ENCODE measurements at regions not wholly inside any gene's neighbourhood (a gene's known extent, or its start where the extent isn't known, plus 50 kb on each side); places are given as distances from the start of the nearest gene placed in this dataset.

DNA sequence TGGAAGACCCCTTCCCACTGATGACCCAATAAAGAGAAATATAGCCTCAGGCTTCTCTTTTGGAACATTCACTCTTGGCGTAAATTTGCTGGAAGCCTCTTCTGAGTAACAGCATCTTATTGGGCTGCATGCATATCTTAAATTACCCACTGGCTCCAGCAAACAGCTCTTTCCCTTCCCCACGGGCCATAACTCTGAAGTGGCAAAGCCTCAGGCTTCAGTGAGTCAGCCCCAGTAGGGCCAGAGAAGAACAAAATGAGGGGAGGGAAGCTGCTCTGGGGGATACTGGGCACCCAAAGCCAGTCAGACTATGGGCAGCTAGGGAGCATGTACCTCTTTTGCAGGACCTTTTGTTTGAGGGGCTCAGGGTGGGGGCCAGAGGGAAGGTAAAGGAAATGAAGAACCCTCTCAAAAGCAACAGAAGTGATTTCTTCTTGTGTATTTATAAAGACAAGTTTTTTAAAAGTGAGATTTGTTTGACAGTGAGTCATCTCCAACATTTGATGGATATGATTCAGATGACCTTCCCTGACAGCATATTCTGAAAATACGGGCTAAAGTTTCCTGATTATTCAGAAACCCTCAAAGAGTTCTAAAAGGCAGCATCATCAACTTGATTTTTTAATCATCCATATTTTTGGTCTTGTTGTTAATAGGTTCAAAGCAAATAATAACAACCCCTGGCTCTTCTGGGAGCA is 203.4 kb downstream of the KIF18A start:
- DNase-seq = no peak

- DNase-seq = no peak
These were observed 202.8 kb upstream of the BDNF start for GRCh38 chr11:27902981-27903624.

DNA sequence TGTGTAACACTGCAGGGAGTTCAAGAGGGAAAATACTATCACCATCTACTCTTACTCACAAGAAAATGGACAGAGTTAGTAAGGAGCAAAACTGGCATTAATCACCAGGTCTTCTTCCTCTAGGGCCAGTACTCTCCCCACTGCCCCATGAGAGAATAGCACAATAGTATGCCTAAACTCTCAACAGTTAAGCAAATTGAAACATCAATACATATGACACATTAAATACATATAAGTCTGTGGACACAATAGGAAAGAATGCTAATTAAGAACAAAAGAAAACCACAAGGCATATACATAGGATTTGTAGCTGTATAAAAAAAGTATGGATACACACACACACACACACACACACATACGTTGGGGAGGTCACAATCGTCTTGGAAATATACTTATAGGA is 197.9 kb upstream of the BDNF start:
- DNase-seq = no peak

- no peak for DNase-seq
These were observed 195.8 kb upstream of the BDNF start for GRCh38 chr11:27896096-27896495.

DNA sequence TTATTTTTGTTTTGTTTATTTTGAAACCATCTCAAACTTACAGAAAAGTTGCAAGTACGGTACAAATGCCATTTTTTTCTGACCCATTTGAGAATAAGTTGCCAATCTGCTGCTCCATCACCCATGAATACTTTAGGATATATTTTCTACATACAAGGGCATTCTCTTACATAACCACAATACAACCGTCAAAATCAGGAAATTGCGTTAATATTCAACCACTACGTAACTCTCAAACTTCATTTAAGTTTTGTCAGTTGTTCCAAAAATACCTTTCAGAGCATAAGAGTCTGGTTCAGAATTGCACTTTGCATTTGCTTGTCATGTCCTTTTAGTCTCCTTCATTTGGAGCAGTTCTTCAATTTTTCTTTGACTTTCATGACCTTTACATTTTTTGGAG is 194.3 kb upstream of the BDNF start:
- DNase-seq = peak; percentile 70 to 72

DNA sequence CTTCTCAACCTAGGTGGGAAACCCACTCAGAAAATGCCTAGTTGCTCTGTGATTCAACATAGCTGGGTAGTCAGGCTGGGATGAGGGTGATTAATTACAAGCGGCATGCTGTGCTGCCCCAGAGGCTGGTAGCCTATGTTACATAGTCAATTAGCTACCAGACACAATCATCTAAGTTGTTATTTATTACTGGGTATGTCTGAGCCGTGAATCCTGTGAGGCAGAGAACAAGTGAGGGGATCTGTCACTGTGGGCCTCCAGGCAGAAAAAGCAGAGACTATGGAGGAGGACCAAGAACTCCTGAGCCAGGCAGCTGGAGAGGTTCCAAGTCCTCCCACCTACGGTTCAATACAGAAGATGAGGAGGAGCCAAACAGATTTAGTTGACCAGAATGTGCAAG is 186.6 kb upstream of the BDNF start:
- no peak for DNase-seq

GRCh38 chr11:27882066-27882697 is 181.9 kb upstream of the BDNF start:
- DNase-seq = no peak

- DNase-seq = no peak
These were observed 175.8 kb upstream of the BDNF start for GRCh38 chr11:27875831-27876775.

- no peak for DNase-seq
These were observed 175.0 kb upstream of the BDNF start for GRCh38 chr11:27874998-27875830.

GRCh38 chr11:27873664-27874063 is 173.4 kb upstream of the BDNF start:
- DNase-seq = no peak

DNA sequence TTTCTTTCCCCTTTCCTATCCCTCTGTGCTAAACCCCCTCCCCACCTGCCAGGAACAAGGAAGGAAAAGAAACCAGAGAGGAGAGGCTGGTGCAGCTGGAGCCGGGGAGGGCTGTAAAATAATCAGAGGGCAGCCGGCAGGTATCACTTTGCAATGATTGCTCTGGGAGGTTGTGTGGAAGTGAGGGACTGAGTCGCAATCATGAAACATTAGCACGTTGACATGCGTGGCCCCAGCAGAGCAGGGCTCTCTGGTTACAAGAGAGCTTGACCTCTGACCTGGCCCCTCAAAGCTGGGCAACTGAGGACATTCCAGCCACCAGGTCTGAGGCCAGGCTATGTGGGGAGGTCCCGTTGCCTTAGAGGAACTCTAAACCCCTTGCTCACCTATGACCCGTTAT is 170.8 kb upstream of the BDNF start:
- no peak for DNase-seq

GRCh38 chr11:27869701-27870100 is 169.4 kb upstream of the BDNF start:
- DNase-seq = no peak

GRCh38 chr11:27868709-27869108 is 168.5 kb upstream of the BDNF start:
- DNase-seq = no peak

- DNase-seq = no peak
These were observed 168.0 kb upstream of the BDNF start for GRCh38 chr11:27868226-27868625.

DNA sequence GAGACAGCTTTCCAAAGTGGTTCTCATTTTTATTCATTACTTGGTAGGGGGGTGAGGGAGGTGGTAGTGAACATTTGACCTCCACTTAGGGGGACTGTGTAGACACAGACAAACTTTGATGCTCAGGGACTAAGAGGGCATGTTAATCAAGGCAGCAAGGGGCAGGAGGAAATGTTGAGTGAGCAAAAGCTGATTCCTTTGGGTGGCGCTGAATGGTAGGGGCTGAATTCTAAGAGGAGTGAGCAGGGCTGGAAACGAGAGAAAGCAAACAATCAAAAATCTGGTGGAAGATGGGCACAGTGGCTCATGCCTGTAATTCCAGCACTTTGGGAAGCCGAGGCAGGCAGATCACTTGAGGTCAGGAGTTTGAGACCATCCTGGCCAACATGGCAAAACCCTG is 164.8 kb upstream of the BDNF start:
- no peak for DNase-seq

DNA sequence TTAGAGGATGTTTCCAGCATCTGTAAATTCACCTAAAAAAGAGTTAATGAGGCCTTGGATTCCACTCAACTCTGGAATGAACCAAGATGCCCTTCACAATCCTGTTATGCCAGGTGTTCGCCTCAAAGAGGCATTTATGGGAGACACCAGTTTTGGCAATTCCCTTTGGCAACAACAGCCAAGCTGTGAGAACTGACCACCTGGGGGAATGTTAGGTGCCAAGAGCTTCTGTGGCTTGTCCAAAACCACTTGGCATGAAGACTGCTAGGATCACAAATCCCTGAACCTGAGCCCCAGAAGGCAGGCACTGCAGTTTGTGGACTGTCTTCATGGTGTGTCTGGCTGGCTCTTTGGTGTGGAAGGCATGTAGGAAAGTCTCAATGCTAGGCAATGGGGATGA is 164.4 kb upstream of the BDNF start:
- DNase-seq = no peak

DNA sequence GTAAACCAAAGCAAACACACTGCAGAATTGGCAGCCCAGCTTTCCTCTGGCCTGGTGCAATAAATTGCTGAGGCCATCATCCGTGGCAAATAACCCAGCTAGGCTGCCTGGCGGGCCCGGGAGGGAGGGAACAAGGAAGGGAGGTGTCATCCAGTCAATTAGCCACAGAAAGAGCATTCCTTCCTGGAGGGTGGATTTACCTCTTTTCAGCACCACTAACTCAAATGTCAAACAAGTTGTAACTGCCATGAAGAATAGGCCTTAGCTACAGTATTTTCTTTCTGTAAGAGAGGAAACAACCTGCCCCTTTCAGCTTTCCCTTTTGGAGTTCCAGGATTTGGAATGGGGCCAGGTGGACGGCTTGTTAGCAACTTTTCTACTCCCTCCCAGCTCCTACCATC is 163.8 kb upstream of the BDNF start:
- no peak for DNase-seq

GRCh38 chr11:27863637-27864036 is 163.4 kb upstream of the BDNF start:
- no peak for DNase-seq

DNA sequence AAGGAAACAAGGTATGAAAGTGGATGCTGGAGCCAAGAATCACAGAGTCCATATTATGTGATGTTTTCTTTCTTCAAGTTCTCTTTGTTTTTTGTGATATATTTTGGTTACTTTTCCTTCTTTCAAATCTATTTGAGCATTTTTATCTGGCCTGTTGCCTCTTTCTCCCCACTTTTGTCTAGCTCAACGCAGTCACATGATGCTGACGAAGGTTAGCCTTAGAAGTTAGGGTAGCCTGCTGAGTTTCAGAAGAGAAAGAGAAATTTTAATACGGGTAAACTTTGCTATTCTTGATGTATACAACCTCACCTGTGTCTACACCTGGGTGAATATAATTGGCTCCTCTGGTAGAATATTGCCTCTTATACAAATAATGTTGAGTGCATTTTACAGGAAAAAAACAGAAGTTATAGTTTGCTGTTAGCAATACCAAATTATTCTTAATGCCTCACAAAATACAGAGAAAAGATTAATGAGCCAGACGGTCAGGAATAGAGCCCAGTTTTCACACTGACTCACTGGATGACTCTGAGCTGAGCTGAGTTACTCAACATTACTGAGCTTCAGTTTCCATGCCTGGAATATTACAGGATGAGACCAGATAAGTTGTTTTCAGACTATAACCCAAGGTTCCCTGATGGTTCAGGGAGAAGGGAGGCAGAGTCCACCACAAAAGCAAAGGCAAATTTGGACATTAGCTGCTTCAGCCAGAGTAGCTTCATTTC is 161.6 kb upstream of the BDNF start:
- no peak for DNase-seq

GRCh38 chr11:27860811-27861210 is 160.6 kb upstream of the BDNF start:
- no peak for DNase-seq

DNA sequence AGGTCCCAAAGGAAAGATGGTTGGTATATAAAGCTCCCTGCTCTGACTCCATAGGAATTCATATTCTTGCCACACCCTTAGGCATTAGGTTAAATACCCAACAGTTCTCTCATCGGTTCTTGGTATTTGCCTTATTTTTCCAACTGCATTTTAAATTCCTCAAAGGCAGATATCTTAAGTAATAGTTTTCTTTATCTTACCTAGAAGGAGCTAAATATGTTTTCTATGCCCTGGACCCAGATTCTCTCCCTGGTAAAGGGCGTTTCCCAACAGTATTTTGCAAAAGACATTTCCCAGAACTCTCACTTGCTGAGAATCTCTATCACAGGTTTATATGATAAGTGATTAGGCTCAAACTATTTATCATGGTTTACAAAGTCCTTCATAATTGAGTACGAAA is 158.6 kb upstream of the BDNF start:
- no peak for DNase-seq

- no peak for DNase-seq
These were observed 157.3 kb upstream of the BDNF start for GRCh38 chr11:27857588-27857987.
